ENCODE measurements at regions not wholly inside any gene's neighbourhood (a gene's known extent, or its start where the extent isn't known, plus 50 kb on each side); places are given as distances from the start of the nearest gene placed in this dataset.

- no peak for DNase-seq (ENCODE audit: low spot score)
- ATAC-seq (ENCODE audit: low FRiP score) = no peak
- TF ChIP-seq CTCF (IDR thresholded peaks at IDR 0.05) = no peak
Measured at GRCh38 chr6:6892744-6893583, 214.8 kb upstream of the RREB1 start.

- TF ChIP-seq CTCF (IDR thresholded peaks at IDR 0.05) = no peak
- DNase-seq (ENCODE audit: low spot score) (no peak), ATAC-seq (ENCODE audit: low FRiP score) (no peak)
Measured at GRCh38 chr6:6893701-6894100, 214.1 kb upstream of the RREB1 start.

GRCh38 chr6:6895929-6896328, 211.8 kb upstream of the RREB1 start:
- DNase-seq (ENCODE audit: low spot score) (no peak), ATAC-seq (ENCODE audit: low FRiP score) (no peak)
- TF ChIP-seq CTCF (IDR thresholded peaks at IDR 0.05) = no peak

GRCh38 chr6:6897140-6897539, 210.6 kb upstream of the RREB1 start:
- no peak for TF ChIP-seq CTCF (IDR thresholded peaks at IDR 0.05)
- ATAC-seq (ENCODE audit: low FRiP score) (no peak), DNase-seq (ENCODE audit: low spot score) (no peak)

GRCh38 chr6:6900569-6901204, 207.1 kb upstream of the RREB1 start:
- no peak for TF ChIP-seq CTCF (IDR thresholded peaks at IDR 0.05)
- DNase-seq (ENCODE audit: low spot score) = no peak
- ATAC-seq (ENCODE audit: low FRiP score) = no peak

- TF ChIP-seq CTCF (IDR thresholded peaks at IDR 0.05) = no peak
- DNase-seq (ENCODE audit: low spot score) (no peak), ATAC-seq (ENCODE audit: low FRiP score) (no peak)
Measured at GRCh38 chr6:6901205-6901719, 206.5 kb upstream of the RREB1 start.
